Body of pancreas (tissue), 4 donors: ENCODE measurements at regions not wholly inside any gene's neighbourhood (a gene's known extent, or its start where the extent isn't known, plus 50 kb on each side); places are given as distances from the start of the nearest gene placed in this dataset.

Source experiments
- CTCF ChIP-seq, 7 experiments: fragments of 450-650 bp in 4 of 7; fragments of 200-600 bp in 3 of 7; sonication (generic) in 3 of 7; IDR thresholded peaks; one replicate each; pipeline ENCODE4 v1.5.1; 2016 to 2019; ENCODE audit warnings: antibody characterized with exemption in 7 of 7
- POLR2A ChIP-seq, 3 donors: fragments of 450-650 bp; IDR thresholded peaks; one replicate each; pipeline ENCODE4 v1.6.1; 2016; ENCODE audit warnings: antibody characterized with exemption in 3 of 3, mild to moderate bottlenecking in 2 of 3

- no peak for TF ChIP-seq CTCF (IDR thresholded peaks at IDR 0.05)
- TF ChIP-seq POLR2A (IDR thresholded peaks at IDR 0.05), result no peak
Measured at GRCh38 chr11:96576383-96576782, 186.6 kb downstream of the JRKL start.
